ENCODE measurements at regions not wholly inside any gene's neighbourhood (a gene's known extent, or its start where the extent isn't known, plus 50 kb on each side); places are given as distances from the start of the nearest gene placed in this dataset.
"Not testable (repeated sequence)": the region's sequence is repeated elsewhere in the genome, so short reads cannot be mapped to it uniquely, and the experiment has no call there.

DNA sequence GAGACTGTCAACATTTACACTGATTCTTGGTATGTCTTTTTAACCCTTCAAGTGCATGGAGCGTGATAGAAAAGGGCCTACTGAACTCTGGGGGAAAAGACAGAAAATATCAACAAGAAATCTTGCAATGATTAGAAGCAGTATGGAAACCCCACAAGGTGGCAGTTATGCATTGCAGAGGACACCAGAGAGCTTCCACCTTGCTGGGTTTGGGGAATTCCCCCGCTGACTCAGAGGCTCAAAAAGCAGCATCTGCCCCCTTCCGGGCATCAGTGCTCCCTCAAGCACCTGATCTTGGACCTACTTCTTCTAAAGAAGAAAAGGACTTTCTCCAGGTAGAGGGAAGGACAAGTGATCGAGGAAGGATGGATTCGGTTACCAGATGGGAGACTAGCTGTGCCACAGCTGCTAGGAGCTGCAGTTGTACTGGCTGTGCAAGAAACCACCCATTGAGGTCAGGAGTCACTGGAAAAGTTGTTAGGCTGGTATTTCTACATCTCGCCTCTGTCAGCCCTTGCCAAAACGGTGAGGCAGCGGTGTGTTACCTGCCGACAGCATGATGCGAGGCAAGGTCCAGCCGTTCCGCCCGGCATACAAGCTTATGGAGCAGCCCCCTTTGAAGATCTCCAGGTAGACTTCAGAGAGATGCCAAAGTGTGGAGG, 102.8 kb upstream of the OSBPL11 start:
- DNase-seq: not testable (repeated sequence)

DNA sequence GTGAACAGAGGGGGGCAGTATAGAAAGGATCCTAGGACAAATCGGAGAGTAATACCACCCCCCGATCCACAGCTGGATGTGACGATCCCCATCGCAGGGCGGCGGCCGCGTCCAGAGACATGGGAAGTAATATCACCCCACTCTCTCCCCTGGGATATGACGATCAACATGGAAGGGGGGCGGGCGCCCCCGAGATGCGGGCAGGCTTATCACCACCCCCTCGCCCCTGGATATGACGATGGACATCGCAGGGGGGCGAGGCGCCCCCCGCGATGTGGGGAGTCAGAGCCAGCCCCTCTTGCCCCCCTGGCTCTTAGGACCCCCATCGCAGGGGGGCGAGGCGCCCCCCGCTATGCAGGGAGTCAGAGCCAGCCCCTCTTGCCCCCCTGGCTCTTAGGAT, 120.4 kb upstream of the OSBPL11 start:
- no peak for DNase-seq

DNA sequence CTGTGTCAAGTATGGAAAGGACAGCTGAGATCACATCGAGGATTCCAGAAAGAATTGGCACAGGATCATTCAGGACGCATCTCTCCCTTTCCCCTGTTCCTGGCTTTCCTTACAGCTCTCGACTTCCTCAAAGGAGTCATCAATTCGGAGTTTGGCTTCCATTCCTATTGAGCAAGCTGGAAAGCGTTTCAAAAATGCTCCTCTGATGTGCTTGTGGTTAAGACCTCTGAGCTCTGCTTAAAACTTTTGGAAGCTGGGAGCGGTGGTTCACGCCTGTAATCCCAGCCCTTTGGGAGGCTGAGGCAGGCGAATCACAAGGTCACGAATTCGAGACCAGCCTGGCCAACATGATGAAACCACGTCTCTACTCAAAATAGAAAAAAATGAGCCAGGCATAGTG, 136.9 kb upstream of the OSBPL11 start:
- not testable (repeated sequence) for DNase-seq

DNA sequence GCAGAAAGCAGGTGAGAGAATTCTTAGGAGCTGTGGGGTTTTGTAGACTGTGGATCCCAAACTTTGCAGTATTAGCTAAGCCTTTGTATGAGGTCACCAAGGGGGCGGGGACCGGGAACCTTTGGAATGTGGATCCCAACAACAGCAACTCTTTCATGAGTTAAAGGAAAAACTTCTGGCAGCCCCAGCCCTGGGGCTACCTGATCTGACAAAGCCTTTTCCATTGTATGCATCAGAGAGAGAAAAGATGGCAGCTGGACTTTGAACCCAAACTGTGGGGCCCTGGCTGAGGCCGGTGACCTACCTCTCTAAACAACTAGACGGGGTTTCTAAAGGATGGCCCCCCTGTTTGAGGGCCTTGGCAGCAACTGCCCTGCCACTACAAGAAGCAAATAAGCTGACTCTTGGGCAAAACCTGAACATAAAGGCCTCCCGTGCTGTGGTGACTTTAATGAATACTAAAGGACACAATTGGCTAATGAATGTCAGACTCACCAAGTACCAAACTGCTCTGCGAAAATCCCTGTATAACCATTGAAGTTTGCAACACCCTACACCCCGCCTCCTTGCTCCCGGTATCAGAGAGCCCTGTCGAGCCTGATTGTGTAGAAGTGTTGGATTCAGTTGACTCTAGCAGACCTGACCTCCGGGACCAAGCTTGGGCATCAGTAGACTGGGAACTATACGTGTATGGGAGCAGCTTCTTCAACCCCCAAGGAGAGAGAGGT, 146.9 kb upstream of the OSBPL11 start:
- not testable (repeated sequence) for DNase-seq

DNA sequence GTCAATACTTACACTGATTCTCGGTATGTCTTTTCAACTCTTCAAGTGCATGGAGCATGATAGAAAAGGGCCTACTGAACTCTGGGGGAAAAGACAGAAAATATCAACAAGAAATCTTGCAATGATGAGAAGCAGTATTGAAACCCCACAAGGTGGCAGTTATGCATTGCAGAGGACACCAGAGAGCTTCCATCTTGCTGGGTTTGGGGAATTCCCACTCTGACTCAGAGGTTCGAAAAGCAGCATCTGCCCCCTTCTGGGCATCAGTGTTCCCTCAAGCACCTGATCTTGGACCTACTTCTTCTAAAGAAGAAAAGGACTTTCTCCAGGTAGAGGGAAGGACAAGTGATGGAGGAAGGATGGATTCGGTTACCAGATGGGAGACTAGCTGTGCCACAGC, 147.5 kb upstream of the OSBPL11 start:
- peak; percentile 73 to 77 (median 76) for DNase-seq

DNA sequence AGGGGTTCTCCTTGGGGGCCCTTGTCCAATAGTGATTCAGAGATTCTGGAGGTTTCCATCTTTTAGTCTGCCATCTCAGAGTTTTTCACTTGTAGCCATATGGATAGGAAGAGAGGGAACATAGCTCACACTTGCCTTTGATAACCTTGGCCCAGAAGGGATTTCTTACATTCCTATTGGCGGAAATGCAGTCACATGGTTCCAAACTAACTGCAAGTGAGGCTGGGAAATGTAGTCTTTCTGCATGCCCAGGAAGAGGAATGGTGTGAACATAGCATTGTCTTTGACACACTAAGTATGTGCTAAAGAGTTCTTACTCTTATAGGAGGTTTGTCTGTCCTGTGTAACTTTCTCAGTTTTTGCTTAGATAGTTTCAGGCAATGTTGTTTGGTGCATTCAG, 161.8 kb upstream of the OSBPL11 start:
- DNase-seq: not testable (repeated sequence)

DNA sequence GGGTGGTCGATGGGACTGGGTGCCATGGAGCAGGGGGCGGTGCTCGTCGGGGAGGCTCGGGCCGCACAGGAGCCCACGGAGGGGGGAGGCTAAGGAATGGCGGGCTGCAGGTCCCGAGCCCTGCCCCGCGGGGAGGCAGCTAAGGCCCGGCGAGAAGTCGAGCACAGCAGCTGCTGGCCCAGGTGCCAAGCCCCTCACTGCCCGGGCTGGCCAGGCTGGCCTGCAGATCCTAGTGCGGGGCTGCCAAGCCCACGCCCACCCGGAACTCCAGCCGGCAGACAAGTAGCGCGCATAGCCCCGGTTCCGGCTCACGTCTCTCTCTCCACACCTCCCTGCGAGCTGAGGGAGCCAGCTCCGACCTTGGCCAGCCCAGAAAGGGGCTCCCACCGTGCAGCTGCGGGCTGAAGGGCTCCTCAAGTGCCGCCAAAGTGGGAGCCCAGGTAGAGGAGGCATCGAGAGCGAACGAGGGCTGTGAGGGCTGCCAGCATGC, 163.4 kb upstream of the OSBPL11 start:
- DNase-seq: not testable (repeated sequence)

DNA sequence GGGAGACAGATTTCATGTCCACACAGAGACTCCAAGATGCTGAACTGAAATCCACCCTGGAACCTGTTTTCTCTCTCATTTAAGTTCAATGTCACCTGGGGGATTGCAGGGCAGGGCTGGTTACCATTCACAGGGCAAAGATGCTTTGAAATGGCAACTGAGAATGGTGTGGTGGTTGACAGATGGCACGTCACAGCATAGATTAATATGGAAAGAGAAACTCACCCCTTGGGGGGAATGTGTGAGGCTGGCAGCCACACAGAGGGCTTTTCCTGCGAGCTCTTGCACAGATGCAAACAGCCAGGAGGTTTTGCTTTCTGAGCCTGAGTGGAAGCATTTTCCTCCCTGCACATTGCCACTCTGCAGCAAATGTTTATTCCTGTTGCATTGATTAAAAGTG, 167.3 kb upstream of the OSBPL11 start:
- DNase-seq: not testable (repeated sequence)

DNA sequence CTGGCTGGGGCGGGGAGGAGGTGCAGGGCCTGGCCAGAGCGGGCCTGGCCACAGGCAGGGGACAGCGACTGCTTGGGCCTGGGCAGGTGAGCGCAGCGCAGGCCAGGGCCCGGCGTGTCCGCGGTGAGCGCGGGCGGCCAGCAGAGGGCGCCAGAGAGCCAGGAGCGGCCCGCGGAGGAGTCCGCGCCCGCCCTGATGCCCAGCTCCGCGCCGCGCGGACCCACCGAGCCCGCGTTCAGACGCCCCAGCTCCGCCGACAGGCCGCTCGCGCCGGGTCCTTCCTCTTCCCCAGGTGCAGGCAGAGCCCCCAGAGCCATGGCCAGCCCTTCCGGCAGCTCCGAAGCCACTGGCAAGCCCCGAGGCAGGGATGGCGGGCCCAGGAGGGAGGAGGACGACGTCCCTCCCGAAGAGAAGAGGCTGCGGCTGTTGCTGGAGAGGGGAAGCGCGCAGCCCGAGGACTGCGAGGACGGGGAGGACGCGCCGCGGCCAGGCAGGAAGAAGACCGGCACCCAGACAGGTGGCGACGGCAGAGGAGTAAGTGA, 171.1 kb upstream of the OSBPL11 start:
- peak; percentile 44 to 74 (median 62) for DNase-seq

DNA sequence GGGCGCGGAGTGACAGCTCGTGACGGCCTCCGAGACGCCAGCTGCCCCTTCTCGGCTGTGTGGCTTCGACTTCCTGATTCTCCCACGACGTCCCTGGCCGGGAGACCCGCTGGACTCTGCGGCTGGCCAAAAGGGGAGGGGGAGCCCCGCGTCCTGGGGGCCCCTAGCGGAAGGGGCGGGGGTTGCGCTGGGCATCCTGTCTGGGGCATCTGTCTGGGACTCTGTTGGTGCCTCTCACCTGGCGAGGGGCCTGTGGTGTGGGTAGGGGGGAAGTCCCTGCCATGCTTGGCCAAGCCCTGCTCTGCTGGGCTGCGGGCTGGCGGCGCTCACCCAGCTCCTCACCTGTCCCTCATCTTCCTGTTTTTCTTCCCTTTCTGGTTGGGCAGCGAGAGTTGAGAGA, 171.6 kb upstream of the OSBPL11 start:
- DNase-seq: peak in 1 of 3 donors; percentile 1

DNA sequence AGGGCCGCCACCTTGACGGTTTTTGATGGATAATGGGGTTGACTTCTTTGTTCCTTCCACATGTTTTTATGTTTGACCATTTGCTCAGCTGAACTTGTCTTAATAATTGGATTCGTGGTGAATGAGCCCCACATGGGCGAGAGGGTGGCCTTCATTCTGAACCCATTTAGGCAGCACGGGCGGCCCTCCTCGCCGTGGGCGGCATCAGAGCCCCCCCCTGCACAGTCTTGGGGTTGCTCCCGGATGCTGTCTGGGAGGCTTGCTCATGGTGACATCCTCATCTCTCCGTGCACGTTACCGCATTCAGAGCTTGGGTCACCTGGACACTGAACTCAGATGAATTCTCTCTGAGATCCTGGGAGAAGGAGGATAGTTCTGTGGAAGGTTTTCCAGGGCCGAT, 172.3 kb upstream of the OSBPL11 start:
- DNase-seq: no peak

DNA sequence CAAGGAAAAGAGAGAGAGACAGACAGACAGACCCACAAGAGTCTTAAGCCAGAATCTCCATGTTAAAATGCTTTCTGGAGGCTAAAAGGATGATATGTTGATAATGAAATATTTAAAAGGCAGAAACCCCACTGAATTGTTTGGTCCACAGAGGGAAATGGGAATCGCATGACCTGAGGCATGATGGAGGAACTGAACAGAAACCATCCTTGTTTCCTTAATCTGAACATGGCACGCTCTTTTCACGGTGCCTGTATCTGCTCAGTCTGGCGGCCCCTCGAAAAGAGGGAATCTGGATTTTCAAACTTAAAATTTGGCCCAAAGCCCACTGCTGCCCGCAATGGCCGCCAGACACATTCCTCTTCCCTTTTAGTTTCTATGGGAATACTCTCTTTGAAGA, 173.5 kb upstream of the OSBPL11 start:
- DNase-seq: not testable (repeated sequence)

DNA sequence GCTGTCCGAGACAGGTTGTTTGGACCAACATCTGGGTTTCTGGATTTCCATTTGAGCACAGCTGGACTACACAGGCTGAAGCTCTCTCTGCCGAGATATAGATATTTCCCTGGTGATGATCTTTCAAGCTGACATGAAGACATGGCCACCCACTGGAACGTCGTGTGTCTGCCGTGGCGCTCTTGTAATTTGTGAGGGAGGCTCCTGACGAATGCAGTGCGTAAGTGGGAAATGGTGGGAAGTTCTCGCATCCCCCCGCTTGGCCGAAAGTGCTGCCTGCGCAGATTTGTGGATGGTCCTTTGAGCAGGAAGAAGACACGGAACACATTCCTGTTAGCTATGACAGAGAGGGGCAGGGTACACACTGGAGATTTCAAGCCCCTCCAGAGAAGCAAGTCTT, 176.2 kb upstream of the OSBPL11 start:
- DNase-seq: not testable (repeated sequence)

DNA sequence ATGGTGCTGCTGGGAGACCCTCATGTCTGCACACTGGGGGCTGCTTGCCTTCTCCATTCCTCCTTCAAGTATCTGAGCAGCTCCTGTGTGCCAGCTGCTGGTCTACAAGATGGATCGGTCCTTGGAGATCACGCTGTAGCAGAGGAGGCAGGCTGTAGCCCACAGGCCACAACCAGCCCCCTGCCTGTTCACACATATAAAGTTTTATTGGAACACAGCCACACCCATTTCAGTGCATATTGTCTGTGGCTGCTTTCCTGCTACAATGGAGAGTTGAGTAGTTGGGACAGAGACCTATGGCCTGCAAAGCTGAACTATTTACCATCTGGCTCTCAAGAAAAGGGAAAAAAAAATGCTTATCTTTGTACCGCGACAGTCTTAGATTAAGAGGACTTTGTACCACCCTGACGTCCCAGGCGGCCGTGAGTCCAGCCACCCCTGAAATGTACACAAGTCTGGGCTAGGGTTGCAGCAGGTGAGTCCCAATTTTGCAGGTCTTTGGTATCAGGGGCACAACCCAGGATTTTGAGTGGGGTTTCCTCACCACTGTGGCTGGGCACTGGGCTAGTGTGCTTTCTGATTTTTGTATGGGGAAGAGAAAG, 179.2 kb upstream of the OSBPL11 start:
- not testable (repeated sequence) for DNase-seq

DNA sequence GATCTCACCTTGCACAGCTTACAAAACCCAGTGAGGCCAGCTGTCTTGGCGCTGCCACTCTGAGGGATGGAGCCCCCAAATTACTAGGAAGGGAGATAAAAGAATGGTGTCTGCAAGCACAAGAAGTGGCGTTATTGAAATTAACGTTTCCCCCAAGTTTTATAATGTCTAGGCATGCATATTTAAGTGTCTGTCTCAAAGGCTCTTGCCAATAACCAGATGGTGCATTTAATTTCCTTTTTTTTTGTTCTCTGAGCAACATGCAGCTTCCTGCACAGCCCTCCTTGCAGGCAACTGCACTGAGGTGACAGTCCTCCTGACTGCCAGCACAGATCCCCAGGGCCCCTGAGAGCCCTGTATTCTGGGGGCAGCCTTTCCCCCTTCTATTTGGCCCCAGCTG, 179.8 kb upstream of the OSBPL11 start:
- not testable (repeated sequence) for DNase-seq

DNA sequence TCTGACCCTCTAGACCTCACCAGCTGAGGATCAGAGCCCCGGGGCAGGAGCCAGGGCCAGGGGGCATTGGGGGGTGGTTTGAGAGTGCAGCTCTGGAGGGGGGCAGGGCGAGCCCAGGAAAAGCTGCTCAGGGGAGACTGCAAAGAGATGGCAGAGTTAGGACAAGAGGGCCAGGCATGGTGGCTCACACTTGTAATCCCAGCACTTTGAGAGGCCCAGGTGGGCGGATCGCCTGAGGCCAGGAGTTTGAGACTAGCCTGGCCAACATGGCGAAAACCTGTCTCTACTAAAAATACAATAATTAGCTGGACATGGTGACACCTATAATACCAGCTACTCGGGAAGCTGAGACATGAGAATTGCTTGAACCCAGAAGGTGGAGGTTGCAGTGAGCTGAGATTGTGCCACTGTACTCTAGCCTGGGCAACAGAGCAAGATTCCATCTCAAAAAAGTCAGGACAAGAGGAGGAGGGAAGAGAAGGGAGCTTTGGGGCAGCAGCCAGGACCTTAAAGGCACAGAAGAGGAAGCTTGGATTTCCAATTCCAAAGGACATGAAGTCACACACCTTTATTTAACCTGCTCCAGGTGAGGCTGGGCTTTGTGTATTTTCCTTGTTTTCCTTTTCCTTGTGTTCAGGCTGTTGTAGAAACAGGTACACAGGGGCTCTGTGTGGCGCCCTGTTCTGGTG, 180.5 kb upstream of the OSBPL11 start:
- not testable (repeated sequence) for DNase-seq

DNA sequence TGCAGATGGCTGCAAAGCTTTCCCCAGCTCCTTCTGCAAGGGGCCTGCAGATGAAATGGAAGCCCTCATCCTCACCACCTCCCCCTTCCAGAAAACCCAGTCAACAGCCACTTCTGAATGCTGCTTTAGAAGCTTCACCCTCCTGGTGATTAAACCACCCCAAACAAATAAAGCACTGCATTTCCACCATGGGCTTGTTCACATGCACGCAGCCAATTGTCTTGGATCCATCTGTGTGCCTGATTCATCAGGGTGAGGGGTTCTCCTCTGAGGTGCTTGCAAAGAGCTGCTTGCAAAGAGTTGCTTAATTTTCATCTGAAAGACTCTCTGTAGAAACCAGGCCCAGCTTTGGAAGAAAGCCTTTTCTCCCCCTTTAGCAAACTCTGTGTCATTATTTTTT, 184.0 kb upstream of the OSBPL11 start:
- DNase-seq: not testable (repeated sequence)

DNA sequence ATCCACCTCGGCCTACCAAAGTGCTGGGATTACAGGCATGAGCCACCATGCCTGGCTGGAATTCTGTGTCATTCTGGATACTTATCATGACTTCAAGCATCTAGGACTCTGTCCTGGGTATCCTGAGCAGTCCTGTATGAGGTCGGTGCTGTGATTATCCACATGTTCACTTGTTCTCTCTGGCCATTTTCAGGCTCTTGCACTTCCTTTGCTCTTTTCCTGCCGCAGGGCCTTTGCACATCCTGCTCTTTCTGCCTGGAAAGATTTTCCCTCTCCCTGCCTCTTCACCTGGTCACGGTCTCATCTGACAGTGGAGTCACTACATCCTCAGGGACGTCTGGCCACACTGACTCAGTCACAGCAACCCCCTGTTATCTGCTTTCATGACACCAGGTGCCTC, 184.6 kb upstream of the OSBPL11 start:
- DNase-seq: not testable (repeated sequence)

DNA sequence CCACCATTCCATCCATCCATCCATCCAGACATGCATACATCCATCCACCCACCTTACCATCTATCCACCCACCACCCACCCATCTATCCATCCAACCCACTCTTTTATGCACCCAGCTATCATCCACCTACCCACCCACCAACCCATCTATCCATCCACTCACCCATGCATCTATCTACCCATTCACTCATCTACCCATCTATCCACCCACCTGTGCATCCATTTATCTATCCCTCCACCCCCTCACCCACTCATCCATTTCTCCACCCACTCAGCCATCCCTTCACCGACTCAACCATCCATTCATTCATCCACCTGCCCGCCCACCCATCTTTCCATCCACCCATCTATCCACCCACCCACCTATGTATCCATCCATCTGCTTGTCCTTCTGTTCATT, 186.4 kb upstream of the OSBPL11 start:
- not testable (repeated sequence) for DNase-seq

DNA sequence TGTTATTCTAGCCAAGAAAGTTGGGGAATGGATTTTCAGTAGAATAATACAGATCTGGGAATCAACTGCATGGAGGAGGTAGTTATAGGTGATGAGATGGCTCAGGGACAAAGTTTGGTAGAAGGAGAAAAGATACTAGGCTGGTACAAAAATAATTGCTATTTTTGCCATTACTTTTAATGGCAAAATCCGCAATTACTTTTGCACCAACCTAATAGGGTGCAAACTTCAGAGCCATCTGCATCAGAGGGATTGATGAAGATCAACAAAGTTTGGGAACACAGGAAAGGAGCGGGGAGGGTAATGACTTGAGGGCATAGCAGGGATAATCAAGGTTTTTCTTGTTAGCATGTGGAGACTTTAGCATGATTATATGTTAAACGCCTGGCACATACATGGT, 178.7 kb upstream of the ROPN1B start:
- not testable (repeated sequence) for DNase-seq

DNA sequence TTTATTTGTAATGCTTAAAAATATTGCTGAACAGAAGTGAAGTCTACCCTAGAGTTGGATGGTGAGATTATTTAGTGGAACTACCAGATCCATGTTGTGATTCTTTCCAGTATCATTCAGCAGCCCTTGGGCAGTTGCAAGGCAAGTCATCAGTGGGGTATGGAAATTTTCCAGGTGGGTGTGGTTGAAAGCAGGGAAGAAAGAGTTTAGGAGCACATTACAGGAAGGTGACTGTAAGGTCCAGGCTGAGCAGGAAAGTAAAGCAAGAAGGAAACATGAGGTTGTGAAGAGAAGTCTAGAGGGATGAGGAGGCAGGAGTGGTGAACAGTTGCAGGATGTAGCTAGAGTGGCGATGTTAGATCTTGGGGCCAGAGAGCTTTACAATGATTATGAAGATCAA, 178.0 kb upstream of the ROPN1B start:
- DNase-seq: not testable (repeated sequence)

DNA sequence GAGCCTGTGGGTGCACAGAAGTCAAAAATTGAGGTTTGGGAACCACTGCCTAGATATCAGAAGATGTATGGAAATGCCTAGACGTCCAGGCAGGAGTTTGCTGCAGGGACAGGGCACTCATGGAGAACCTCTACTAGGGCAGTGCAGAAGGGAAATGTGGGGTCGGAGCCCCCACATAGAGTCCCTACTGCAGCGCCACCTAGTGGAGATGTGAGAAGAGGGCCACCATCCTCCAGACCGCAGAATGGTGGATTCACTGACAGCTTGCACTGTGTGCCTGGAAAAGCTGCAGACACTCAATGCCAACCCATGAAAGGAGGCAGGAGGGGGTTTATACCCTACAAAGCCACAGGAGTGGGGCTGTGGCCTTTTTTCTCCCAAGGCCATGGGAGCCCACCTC, 159.0 kb upstream of the ROPN1B start:
- DNase-seq: not testable (repeated sequence)

DNA sequence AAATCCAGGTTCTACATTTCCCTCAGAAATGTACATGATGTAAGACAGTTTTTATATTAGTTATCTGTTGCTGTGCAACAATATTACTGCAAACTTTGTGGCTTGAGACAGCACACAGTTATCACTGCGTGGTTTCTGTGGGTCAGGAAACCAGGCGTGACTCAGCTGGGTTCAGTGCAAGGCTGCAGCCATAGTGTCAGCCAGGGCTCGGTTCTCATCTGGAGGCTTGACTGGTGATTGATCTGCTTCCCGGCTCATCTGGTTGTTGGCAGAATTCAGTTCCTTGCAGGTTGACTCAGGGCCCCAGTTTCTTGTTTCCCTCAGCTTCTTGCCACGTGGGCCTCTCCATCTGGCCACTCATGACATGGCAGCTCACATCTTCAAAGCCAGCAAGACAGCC, 146.8 kb upstream of the ROPN1B start:
- DNase-seq: not testable (repeated sequence)

Data from suppressor macrophage treated with lipopolysaccharide for 1 hour (primary cell).